AG10803 (cell line): ENCODE measurements at regions not wholly inside any gene's neighbourhood (a gene's known extent, or its start where the extent isn't known, plus 50 kb on each side); places are given as distances from the start of the nearest gene placed in this dataset.

Experiments used
- DNase-seq: peaks from one replicate; pipeline ENCODE4 v3.0.0; 2010; ENCODE audit warnings: low read depth
- H3K4me3 ChIP-seq: 2 replicates; pipeline ENCODE4 v1.5.1; 2011; ENCODE audit warnings: mild to moderate bottlenecking, low read length, control low read depth
- CTCF ChIP-seq: conservative IDR thresholded peaks from 2 replicates; pipeline ENCODE4 v1.5.1; 2011; ENCODE audit warnings: mild to moderate bottlenecking, low read length, control low read depth, inconsistent platforms

GRCh38 chr3:159806412-159806811 lies 182.2 kb upstream of the IL12A start:
- H3K4me3 ChIP-seq = no peak overlapping the region
- TF ChIP-seq CTCF = no peak
- DNase-seq = peak; percentile 60

DNA sequence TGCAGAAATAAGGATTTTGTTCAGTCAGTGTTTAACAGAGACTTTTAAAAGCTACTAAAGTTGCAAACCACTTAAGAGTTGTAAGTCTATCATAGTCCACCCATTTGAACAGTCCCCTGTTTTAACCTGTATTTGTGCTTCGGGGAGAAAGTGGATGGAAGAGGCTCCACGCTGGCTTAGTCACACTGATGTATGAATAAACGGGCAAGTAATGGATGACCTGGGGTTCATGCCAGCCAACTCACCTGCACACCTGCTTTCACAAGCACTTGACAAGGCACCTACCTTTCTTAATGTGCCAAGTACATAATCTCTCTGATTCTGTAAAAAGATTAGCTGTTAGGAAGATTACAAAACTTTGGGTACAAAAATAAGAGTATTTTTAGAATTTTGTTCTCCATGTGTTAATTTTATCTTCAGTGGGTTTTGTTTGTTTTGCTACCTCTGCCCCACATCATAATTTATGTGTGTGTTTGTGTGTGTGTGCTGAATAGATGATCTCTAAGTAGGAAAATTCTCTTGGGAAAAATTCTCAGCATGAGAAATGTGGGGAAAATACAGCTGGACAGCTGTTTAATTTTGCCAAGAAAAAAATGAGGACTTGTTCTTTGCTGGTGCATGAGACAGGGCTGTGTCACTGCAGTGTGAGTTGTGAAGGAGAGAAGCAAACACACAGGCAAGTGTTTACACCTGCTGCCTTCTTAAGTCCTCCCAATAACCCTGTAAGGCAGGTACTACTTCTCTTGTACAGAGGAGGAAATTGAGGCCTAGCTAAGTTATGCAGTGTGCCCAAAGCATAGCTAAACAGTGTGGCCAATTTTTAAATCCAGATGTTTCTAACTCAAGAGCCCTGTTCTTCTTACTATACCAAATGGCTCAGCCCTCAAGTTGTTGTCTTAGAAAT lies 181.2 kb upstream of the IL12A start:
- DNase-seq = no peak
- H3K4me3 ChIP-seq = no peak overlapping the region
- no peak for TF ChIP-seq CTCF

DNA sequence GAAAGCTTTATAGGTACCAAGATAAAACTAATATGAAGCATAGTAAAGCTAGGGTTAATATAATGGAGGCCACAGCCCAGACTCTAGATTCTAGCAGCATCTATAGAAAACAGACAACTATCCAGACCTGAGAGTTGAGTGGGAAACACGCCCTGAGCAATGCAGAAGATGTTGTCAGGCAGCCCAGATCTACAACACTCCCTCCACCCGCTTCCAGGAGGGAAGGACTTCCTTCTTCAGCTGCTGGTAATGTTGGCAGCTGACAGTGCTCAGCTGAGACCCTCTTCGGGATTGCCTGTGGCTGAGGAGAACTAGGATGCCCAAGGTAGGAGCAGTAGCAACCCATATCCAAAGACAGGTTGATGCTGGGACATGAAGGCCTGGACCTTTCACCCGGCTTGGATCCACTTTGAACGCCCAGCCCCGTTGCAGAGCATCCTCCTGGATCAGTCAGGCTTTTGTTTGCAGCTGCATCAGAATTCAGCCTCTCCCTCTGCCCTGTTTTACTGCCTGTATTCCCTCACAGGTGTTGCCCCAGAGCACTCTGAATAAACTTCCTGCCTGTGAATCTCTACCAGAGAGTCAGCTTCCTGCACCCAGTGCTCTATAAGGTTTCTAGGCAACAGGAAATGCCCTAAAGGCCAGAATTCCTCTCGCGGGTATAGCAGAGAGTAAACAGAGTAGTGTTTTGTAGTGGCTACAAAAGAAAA lies 174.7 kb upstream of the IL12A start:
- no peak for DNase-seq
- no peak for TF ChIP-seq CTCF
- H3K4me3 ChIP-seq = no peak overlapping the region

DNA sequence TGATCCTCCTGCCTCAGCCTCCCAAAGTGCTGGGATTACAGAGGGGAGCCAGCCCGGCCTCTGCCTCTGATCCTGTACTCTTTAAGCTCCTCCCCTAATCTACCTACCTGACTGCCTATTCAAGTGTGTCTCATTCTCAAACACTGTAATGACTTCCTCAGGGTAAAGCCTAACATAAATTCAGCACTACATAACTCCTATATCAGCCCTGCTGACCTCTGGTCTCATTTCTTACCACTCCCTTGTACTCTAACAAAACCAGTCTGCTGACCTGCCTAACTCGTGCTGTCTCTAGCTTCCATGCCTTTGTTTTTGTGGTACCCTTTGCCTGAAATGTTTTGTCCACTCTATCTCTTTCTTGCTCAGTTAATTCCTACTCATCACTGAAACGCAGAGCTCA lies 172.1 kb upstream of the IL12A start:
- no peak for DNase-seq
- no peak overlapping the region for H3K4me3 ChIP-seq
- no peak for TF ChIP-seq CTCF

DNA sequence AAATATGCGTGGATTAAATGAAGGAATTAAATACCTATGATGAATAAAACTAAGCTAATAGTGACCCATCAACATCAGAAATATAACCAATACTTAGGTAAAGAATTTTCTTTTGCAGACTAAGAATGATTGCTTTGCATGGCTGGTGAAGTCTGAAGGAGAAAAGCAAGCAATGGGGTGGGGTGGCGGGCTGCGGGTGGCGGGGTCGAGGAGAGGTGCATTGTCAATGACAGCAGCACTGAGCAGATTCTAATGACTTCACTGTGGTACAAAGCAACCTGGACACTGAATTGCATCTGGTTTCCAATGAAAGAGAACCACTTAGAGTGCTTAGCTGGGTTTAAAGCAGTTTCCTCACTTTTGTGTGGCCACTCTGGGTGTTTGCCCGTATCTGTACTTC lies 171.5 kb upstream of the IL12A start:
- no peak for DNase-seq
- TF ChIP-seq CTCF = no peak

DNA sequence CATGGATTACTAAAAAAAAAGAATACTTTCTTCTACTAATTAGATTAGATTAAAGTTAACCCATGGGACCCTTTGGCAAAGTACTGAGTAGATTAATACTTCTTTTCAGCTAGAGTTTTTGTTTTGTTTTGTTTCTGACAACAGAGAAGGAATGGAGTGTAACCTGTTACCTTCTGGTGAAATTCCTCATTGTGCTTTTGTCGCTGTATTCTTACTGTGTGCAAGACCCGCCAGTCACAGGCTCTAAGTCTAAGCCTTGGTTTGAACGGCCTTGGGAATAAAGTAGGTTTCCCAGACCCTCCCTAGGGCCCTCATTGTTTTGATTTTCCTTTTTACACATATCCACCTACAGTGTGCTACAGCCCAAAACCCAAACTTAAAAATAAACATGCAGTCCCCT lies 171.1 kb upstream of the IL12A start:
- H3K4me3 ChIP-seq = no peak overlapping the region
- no peak for TF ChIP-seq CTCF
- DNase-seq = no peak

More for the DNA sequence above, 171.5 kb upstream of the IL12A start:
- no peak overlapping the region for H3K4me3 ChIP-seq

DNA sequence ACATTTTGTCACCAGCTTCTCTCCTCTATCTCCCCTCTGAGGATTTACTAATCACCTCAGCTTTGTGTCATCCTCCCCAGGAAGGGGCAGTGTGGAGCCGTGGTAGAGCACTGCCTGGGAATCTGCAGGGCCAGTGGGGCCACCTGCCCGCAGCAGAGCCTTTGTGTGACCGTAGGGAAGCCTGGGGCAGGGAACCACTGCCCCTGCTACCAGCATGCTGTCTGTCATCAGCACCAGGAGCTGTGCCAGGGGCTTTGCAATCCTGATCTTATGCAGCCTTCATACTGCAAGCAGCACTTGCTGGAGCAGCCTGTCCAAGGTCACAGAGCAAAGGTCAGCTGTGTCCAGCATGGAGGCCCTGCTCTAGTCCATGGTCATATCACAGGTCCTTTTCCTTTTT lies 170.2 kb upstream of the IL12A start:
- no peak for DNase-seq
- no peak for TF ChIP-seq CTCF
- no peak overlapping the region for H3K4me3 ChIP-seq
